ENCODE measurements at regions not wholly inside any gene's neighbourhood (a gene's known extent, or its start where the extent isn't known, plus 50 kb on each side); places are given as distances from the start of the nearest gene placed in this dataset.
"Not testable (repeated sequence)": the region's sequence is repeated elsewhere in the genome, so short reads cannot be mapped to it uniquely, and the experiment has no call there.

- no peak for TF ChIP-seq CTCF (IDR thresholded peaks at IDR 0.05; ENCODE audit: extremely low read depth in 1 of 2, insufficient read depth in 1 of 2, low read depth in 1 of 2, low read length in 2 of 2)
- no peak for TF ChIP-seq GATA2 (IDR thresholded peaks at IDR 0.05; ENCODE audit: insufficient read depth, insufficient read length, low read depth, low read length)
- TF ChIP-seq FOS (IDR thresholded peaks at IDR 0.05; ENCODE audit: borderline replicate concordance, insufficient read depth, low read length): no peak
- no peak for TF ChIP-seq MAX (IDR thresholded peaks at IDR 0.05; ENCODE audit: insufficient read depth, insufficient read length)
- no peak for TF ChIP-seq EZH2 (IDR thresholded peaks at IDR 0.05; ENCODE audit: borderline replicate concordance, low read depth, low read length, severe bottlenecking)
- no peak for TF ChIP-seq MYC (IDR thresholded peaks at IDR 0.05; ENCODE audit: low read depth, low read length)
- TF ChIP-seq JUN (IDR thresholded peaks at IDR 0.05; ENCODE audit: borderline replicate concordance, insufficient read depth, insufficient read length, low read depth): no peak
- TF ChIP-seq POLR2AphosphoS5 (IDR thresholded peaks at IDR 0.05; ENCODE audit: insufficient read depth, low read depth, low read length): no peak
- no peak for TF ChIP-seq POLR2A (IDR thresholded peaks at IDR 0.05; ENCODE audit: low read depth, low read length)
- Histone ChIP-seq H2AFZ (ENCODE audit: low read depth, low read length) (no peak overlapping the region), H3K4me1 (ENCODE audit: control insufficient read depth, extremely low read depth, insufficient read depth, low read length) (no peaks in the 10 kb centered on the region), H3K4me3 (replicated peaks in 1 of 3; ENCODE audit: insufficient read depth in 1 of 3, low read depth in 1 of 3, low read length in 3 of 3) (no peak overlapping the region), H3K9me3 (replicated peaks; ENCODE audit: control insufficient read depth, insufficient read depth, low read length) (no peaks in the 10 kb centered on the region), H3K9ac (replicated peaks; ENCODE audit: extremely low read depth, insufficient read depth, low read length) (no peak overlapping the region), H3K9me1 (replicated peaks; ENCODE audit: control insufficient read depth, extremely low read depth, insufficient read depth, low read length) (no peaks in the 10 kb centered on the region), H3K79me2 (ENCODE audit: control insufficient read depth, insufficient read depth, low read length) (no peaks in the 10 kb centered on the region), H3K4me2 (ENCODE audit: insufficient read depth, low read length) (no peak overlapping the region), H3K27ac (ENCODE audit: insufficient read depth, low read depth, low read length) (no peak overlapping the region), H3K36me3 (ENCODE audit: control insufficient read depth in 2 of 2, extremely low read depth in 1 of 2, insufficient read depth in 2 of 2, low read length in 2 of 2) (no peaks in the 10 kb centered on the region), H4K20me1 (replicated peaks; ENCODE audit: control insufficient read depth, extremely low read depth, insufficient read depth, low read length) (no peaks in the 10 kb centered on the region), H3K27me3 (ENCODE audit: control insufficient read depth in 2 of 2, insufficient read depth in 2 of 2, low read length in 2 of 2) (no peaks in the 10 kb centered on the region)
- POLR2A ChIA-PET: no interaction called here
- no peak for DNase-seq (ENCODE audit: low read depth, low spot score)
- intact Hi-C loops (cut with micrococcal nuclease): no loop called here
- no TSS peak for BruUV-seq (replicated peaks)
- FAIRE-seq: no peak
- dilution Hi-C loops (cut with MboI; ENCODE audit: extremely low pct_ligation_motif_present, low sequenced_read_pairs): no loop called here
- CTCF ChIA-PET: no interaction called here
Measured at GRCh38 chr10:9137368-9137767, 1082.9 kb downstream of the GATA3 start.

- H3K4me3 ChIP-seq (replicated peaks in 1 of 3; ENCODE audit: insufficient read depth in 1 of 3, low read depth in 1 of 3, low read length in 3 of 3); POLR2A ChIA-PET; H2AFZ ChIP-seq (ENCODE audit: low read depth, low read length); H4K20me1 ChIP-seq (replicated peaks; ENCODE audit: control insufficient read depth, extremely low read depth, insufficient read depth, low read length); H3K36me3 ChIP-seq (ENCODE audit: control insufficient read depth in 2 of 2, extremely low read depth in 1 of 2, insufficient read depth in 2 of 2, low read length in 2 of 2); H3K27ac ChIP-seq (ENCODE audit: insufficient read depth, low read depth, low read length); H3K4me2 ChIP-seq (ENCODE audit: insufficient read depth, low read length); FAIRE-seq; dilution Hi-C loops (cut with MboI; ENCODE audit: extremely low pct_ligation_motif_present, low sequenced_read_pairs); intact Hi-C loops (cut with micrococcal nuclease); H3K27me3 ChIP-seq (ENCODE audit: control insufficient read depth in 2 of 2, insufficient read depth in 2 of 2, low read length in 2 of 2); H3K9me3 ChIP-seq (replicated peaks; ENCODE audit: control insufficient read depth, insufficient read depth, low read length); H3K4me1 ChIP-seq (ENCODE audit: control insufficient read depth, extremely low read depth, insufficient read depth, low read length); BruUV-seq (replicated peaks); H3K9me1 ChIP-seq (replicated peaks; ENCODE audit: control insufficient read depth, extremely low read depth, insufficient read depth, low read length); H3K9ac ChIP-seq (replicated peaks; ENCODE audit: extremely low read depth, insufficient read depth, low read length); CTCF ChIA-PET; DNase-seq (ENCODE audit: low read depth, low spot score); H3K79me2 ChIP-seq (ENCODE audit: control insufficient read depth, insufficient read depth, low read length): not testable (repeated sequence)
Measured at GRCh38 chr10:9138829-9139228, 1084.3 kb downstream of the GATA3 start.

Measured in endothelial cell of umbilical vein (primary cell).